Suppressor macrophage treated with lipopolysaccharide for 4 hours (primary cell): ENCODE measurements at regions not wholly inside any gene's neighbourhood (a gene's known extent, or its start where the extent isn't known, plus 50 kb on each side); places are given as distances from the start of the nearest gene placed in this dataset.
"Not testable (repeated sequence)": the region's sequence is repeated elsewhere in the genome, so short reads cannot be mapped to it uniquely, and the experiment has no call there.

Experiments
- DNase-seq: peaks from one replicate; pipeline ENCODE4 v3.0.0-alpha.2; 2020

DNA sequence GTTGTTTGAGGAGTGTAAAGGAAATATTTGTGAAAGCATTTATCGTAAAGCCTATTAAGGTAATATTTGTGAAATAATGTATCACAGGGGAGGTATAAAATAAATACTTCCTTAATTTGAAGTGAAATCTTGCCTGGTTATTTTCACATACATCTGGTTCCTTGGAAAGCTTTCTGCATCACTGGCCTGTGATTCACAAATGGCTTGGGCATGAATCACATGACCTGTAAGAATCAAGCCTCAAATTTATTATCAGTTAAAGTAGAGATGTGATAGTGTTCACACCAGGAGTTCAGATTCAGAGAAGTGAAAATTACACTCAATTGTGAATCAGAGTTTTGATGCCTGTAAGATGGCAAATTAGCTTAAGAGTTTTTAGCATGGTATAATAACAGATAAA is 1911.4 kb downstream of the STIM2 start:
- DNase-seq: no peak

DNA sequence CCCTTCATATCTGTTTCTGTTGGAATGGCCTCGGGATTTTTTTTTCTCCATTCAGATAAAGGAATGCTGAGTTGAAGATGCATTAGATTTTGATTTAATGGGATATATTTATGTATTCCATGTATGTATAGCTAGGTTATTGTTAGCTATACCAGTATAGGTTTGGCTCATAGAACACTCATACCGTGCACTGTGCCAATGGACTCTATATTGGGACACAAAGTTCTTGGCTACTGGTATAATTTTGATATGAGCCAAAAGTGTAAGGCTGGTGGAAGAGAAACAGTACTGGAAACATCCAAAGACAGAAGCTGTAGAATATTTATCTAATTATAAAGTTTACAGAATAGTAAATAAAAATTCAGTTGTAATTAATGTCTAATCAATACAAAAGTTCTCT is 1912.1 kb downstream of the STIM2 start:
- DNase-seq: no peak

DNA sequence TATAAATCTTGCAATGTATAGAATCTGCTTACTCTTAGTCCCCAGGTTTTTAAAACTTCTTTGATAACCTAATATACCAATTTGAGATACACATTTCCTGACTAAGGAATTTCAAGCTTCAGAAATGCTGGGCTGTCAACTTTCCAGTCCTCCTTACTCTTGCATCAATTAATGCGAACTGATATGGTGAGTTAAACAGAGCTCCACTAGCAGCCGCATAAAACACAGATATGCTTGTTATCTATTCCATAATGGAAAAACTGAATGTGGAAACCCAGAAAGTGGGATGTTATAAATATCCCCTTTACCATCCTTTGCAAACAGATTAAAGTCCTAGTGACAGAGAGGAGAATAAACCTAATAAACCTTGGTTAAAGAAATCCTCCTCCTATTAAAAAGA is 1913.7 kb downstream of the STIM2 start:
- no peak for DNase-seq

DNA sequence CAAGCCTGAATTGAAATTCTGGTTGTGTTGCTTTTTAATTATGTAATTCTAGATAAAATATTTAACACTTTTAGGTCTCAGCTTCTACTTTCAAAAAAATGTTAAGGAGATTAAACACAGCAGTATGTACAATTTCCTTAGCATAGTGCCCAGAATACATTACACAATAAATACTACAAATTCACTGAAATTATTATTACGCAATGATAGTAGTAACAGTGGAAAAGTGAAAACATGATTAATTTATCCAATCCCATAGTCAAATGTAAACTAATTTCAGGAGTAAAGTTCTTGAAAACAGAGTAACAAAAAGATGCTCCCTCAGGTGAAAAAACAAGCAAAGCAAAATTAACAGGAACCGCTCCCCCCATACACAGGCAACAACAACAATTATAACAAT is 1915.4 kb downstream of the STIM2 start:
- DNase-seq: no peak

DNA sequence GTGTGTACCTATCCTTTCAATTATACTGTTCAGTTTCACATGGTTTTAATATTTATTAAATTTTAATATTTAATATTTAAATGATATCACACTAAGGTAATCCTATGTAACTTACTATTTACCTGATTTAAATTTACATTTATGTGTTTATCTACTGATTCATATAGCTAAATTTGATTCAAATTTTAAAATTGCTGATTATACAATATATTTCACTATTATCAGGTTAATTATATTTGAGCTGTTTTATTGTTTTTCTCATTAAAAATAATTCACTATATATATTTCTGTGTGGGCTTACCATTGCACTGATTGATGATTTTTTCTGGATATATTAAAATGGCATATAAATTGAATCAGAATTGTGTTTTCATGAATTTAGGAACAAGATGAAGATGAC is 1923.5 kb downstream of the STIM2 start:
- DNase-seq: no peak

DNA sequence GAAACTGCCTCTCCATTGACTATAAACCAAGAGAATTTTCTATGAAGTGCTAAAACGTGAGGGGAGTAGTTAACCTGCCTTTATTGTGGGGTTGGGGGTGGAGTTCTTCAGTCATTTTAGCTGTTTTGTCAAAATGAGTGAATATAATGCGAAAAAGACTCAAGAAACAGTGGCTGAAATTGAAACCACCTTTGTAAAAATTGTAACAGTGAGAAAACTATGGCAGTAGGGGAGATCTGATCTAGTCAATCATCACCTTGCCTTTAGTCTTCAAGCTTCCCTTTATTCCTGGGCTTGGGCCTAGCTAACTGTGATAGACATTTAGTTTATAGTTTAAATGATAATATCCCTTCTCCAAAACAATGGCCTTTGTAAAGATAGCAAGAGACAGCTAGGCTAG is 1927.3 kb downstream of the STIM2 start:
- no peak for DNase-seq

DNA sequence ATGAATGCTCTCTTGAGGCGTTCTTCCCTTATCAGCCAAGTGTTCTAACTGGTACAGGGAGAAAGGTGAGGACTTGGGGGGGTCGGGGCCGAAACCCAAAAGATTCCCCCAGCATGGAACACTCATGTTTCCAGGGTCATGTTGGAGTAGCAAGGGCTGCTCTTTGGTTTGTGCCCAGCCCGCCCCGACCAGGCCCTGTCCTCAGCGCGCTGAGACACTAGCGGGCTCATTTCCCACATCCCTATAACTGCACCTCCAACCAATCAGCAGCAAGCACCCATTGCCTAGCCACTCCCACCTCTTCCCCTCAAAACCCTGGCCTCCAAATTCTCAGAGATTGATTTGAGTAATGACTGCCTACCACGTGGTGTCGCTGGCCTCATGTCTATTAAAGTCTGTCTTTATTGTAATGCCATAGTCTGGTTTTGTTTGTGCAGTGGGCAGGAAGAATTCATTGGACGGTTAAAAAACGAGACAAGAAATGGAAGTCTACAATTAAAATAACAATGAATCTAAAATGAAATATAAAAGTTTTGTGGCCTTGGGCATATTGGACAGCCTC is 1928.4 kb downstream of the STIM2 start:
- no peak for DNase-seq

DNA sequence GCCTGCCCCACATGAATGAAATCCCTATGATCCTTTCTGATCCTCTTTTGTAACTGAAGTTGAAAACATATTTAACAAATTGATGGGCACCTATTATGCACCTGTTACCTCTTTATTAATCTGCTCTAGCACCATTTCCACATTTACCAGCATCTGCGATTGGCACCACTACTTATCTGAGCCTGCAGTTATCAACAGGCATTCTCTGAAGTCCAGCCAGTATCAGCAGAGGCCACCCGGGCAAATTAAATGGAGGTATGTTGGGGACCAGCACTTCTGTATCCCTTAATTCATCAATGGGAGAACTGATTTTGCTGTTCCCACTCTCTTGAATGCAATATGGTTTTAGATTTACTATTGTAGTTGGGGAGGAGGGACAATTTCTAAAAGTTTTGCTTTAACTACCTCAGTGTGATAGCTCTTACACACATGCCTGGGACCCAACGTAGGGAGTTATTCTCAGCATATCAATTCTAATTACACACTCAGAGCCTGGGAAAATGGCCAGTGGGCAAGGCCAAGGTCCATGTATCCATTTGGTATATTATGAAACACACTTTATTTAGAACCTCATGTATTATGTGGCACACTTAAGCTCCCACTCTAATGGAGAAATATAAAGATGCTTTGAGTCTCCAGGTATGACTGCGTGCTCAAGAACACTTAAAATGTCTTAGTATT is 1927.1 kb upstream of the PCDH7 start:
- DNase-seq: no peak

DNA sequence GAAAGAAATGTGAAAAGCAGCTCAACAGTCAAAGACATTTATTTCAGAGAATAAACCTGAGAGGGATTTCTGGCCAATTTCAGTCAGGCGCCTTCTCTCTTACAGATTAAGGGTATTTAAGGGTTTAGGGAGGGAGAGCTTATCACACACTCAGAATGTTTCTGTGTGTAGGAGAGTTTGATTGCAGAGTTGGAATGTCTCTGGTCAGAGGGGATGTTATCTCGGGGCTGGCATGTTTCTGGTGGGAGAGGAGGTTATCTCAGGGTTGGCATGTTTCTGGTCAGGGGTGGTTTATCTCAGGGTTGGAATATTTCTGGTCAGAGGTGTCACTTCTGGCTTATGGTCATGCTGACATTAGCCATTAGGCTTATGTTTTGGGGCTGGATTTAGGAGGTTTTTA is 1920.5 kb upstream of the PCDH7 start:
- DNase-seq: no peak

DNA sequence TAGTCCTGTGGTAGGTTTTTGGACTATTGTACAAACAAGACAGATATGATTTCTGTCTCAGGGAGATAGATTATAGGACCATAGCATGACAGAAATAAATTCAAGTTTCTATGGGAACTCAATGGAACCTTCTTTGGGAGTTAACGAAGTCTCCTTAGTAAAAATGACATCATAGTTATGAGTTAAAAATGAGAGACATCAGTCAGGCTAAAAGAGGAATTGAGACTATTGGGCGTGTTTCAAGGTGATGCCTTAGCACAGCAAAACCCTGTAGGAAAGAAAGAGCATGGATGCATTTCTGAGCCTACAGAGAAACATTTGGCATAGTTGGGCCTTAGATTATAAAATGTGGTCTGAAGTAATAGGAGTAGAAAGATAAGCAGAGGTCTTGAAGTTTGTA is 1909.1 kb upstream of the PCDH7 start:
- no peak for DNase-seq

DNA sequence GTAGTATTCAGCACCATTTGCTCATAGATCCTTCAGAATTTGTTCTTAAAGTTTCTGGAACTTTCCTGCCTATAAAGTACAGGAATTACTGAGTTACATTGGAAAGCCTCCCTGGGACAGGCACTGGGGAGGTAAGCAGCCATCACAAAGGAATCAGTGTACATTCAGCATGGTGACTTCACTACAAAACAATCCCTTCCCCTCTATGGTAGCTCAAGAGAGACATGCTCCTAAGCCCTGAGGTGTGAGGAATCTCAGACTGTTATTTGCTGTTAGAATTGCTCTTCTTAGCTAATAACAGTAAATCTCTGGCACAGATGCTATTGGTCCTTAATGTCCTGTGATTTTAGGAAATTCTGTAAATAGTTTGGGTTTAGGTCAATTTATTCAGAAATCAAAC is 1898.0 kb upstream of the PCDH7 start:
- DNase-seq: no peak

DNA sequence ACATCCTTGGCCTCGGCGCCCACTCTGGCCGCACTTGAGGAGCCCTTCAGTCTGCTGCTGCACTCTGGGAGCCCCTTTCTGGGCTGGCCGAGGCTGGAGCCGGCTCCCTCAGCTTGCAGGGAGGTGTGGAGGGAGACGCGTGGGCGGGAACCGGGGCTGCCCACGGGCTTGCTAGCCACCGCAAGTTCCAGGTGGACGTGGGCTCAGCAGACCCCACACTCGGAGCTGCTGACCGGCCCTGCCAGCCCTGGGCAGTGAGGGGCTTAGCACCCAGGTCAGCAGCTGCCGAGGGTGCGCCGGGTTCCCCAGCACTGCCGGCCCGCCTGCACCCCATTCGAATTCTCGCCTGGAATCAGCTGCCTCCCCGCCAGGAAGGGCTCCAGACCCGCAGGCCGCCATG is 1892.3 kb upstream of the PCDH7 start:
- DNase-seq: no peak

DNA sequence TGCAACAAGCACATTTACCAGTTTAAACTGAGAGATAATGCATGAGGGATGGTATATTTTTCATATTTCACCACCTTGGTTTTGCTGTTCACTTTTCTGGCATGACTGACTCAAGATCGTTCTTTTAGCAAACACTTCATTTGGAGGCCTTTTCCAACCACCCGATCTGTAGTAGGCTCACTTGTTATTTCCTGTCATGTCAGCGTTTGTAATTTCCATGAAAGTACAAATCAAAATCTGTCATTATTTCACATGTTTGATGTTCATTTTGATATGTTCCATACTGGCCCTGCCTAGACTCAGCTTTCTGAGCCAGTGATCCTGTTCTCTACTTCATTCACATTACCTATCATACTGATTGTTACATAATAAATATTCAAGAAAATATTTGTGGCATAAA is 1888.3 kb upstream of the PCDH7 start:
- no peak for DNase-seq

DNA sequence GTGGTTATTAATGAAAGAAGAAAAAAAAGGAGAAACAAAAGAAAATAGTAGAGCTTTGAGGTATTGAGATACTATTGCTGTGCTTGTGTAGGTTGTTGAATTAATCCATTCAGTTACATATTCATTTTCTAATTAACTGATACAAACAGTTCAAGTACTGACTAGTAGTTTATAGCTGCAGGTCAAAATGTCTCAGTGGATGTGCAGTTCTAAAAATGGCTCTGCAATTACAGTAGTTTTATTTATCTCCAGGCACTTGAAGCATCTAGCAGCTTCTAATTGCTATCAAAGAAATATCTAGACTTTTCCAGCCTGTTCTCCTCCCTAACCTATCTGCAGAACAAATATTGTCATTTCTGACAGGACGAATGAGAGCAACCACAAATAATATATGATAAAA is 1887.7 kb upstream of the PCDH7 start:
- DNase-seq: no peak

DNA sequence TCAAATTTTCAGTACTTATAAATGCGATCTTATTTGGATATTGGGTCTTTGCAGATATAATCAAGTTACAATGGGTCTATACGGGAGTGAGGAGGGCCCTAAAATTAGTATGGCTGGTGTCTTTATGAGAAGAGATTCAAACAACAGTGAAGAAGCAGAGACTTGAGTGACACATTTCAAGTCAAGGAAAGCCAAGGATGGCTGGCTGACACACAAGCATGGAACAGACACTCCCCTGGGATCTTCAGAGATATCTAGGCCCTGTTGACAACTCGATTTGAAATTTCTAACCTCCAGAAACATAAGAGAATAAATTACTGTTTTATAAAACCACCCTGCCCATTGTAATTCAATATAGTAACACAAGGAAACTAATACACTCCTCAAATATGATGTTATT is 1886.0 kb upstream of the PCDH7 start:
- no peak for DNase-seq

DNA sequence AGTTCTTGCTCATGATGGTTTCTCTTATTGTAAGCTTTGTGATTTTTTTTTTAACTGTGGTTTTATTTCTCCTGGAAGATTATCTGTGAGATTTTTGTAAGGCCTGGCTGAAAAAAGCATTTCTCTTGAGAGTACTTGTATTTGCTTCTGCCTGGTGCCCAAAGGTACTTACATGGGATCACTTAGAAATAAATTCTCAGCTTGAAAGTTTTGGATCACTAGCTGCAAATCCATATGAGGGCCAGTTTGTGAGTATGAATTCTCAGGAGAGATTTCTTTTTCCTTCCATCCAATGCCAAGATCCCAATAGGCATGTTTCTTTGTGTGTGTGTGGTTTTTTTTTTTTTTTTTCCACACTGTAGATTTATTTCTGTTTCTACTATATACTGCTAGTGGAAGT is 1884.7 kb upstream of the PCDH7 start:
- no peak for DNase-seq

DNA sequence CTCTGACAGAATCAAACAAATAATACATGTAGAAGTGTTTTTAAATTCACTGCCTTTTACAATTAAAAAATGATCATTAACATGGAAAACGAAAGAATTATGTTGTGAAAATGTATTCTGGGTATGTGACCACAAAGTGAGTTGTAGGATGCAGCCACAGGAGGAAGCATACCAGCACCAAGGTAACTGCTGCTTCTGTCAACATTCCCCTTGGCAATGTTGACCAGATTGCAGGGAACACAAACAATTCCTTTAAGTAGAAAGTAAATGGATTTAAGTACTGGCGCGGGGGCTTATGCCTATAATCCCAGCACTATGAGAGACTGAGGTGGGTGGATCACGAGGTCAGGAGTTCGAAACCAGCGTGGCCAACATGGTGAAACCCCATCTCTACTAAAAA is 1877.9 kb upstream of the PCDH7 start:
- DNase-seq: no peak

DNA sequence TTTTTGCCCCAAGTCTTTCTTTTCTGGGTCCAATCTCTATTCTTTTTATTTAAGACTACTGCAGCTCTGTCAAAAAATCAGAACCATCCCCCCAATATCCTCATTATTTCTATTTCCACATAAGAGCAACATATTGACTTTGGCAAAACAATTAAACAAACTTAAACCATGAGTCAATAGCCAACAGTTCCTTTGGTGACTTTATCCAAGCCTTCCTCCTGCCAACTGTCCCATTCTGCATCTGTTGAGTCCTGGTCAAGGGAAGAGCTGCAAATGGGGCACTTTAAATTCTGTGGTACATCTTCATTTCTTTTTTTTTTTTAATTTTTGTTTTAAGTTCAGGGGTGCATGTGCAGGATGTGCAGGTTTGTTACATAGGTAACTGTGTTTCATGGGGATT is 1875.0 kb upstream of the PCDH7 start:
- DNase-seq: no peak

DNA sequence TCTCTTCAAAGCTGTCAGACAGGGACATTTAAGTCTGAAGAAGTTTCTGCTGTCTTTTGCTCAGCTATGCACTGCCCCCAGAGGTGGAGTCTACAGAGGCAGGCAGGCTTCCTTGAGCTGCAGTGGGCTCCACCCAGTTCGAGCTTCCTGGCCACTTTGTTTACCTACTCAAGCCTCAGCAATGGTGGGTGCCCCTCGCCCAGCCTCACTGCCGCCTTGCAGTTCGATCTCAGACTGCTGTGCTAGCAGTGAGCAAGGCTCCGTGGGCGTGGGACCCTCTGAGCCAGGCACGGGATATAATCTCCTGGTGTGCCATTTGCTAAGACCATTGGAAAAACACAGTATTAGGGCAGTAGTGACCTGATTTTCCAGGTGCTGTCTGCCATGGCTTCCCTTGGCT is 1863.1 kb upstream of the PCDH7 start:
- DNase-seq: not testable (repeated sequence)

DNA sequence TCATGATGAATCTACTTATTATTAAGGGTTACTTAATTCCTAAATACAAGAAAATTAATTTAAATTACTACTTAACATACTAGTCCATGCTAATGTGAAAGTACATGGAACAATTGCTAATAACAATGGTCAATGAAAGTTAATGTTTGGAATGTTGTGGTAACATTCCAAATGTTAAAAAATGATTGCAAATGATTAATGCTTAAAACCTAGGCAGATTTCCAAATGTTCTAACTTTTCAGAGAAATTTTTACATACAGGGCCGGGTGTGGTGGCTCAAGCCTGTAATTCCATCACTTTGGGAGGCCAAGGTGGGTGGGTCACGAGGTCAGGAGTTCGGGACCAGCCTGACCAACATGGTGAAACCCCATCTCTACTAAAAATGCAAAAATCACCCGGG is 1851.3 kb upstream of the PCDH7 start:
- DNase-seq: no peak

DNA sequence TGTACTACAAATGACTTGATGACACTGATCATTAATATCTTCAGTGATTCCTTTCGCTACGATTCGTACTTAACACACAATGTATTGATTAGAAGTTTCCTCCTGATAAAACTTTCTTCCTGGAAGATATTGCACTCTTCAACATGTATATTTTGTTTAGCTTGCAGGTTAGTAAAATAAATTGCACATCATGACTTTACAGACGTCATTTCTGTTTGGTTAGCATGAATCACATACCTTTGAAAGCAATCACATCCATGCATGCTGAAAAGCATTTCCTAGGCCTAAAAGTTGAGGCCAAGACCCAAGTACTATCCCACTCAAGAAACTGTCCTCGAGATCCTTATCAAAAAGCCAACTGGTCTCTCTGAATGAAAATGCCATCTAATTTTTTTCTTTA is 1841.0 kb upstream of the PCDH7 start:
- no peak for DNase-seq

DNA sequence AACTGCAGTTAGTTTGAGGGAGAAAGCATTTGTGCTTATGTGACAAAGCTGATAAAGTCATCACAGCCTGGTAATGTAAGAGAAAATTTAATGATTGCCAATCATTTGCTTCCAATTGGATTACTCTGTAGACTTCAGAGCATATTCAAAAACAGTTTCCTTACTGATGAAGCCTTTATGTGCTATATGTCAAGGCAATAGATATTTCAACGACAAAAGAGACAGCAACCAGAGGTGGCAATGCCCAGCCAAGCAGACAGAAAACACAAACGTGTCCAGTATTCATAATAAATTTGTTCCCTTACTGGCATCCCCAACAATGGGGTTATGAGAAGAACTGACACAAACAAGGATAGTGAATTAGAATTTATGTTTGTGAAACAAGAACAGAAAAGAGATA is 1840.3 kb upstream of the PCDH7 start:
- DNase-seq: no peak

DNA sequence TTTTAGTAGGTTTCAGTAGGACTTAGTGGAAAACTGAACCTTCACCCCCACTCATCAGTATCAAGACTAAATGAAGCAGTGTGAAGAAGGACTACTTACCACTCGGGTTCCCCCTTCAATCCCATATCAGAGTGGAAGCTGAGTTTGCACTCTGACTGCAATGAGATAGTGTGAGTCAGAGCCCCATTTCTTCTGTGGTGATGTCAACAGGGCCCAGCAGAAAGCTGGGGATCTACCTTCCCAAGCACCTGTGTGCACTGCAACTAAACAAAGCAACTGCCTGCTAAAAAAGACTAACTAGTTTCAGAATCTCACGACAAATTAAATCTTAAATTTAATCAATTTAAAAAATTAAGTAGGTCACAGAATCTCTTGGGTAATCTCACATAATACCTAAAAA is 1837.0 kb upstream of the PCDH7 start:
- no peak for DNase-seq

DNA sequence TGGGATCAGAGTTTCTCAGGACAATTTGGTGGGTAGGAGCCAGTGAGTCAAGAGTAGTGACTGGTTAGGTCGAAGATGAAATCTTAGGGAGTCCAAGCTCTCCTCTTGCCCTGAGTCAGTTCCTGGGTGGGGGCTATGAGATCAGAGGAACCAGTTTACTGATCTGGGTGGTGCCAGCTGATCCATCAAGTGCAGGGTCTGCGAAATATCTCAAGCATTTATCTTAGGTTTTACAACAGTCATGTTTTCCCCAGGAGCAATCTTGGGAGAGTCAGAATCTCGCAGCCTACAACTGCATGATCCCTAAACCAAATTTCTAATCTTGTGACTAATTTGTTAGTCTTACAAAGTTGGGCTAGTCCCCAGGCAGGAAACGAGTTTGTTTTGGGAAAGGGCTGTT is 1833.2 kb upstream of the PCDH7 start:
- no peak for DNase-seq

DNA sequence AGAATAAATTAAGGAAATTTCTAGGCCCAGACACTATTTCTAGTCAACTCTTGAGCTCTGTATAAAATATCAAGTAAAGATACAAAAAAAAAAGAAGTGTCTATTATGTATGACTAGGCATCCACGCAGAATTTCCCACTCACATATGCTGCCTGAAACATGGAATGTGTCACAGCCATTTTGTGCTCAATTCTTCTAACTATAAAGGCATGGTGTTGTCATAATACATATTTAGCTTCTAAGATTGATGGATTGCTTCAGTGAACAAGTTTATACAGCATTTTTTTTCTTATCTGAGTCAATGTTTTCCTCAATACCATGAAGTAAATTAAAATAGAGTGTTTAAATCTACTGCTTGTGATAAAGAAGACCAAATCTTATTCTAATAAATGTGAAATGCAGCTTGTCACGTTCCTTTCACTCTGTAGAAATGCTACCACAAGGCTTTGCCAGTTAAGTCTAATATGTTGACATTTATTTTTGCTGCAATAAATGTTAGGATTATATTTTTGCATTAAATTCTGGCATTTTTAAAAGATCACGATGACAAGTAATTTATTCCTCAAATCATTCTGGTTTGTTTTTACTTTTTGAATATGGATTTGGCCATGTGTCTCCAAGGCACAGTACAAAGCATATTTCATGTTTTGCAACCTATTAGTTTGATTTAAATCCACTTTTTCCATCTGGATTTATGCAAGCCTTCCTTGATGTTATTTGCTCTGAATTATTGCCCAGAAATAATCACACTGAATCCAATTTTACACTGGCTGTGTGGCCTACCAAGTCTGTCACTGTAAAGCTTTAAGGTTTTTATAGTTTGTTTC is 1829.0 kb upstream of the PCDH7 start:
- no peak for DNase-seq
